HG03135 (cell line): ENCODE measurements at regions not wholly inside any gene's neighbourhood (a gene's known extent, or its start where the extent isn't known, plus 50 kb on each side); places are given as distances from the start of the nearest gene placed in this dataset.

Experiments used
- ATAC-seq: cut with Tn5 transposase; IDR thresholded peaks from one replicate; pipeline ENCODE4 v1.9.1; 2021; ENCODE audit warnings: mild to moderate bottlenecking, moderate library complexity; ENCODE audit not compliant: unreplicated experiment

- no peak for ATAC-seq
Observed at GRCh38 chr10:78549140-78549935, 515.7 kb downstream of the RPS24 start.

- ATAC-seq, result no peak
Observed at GRCh38 chr10:78550090-78550489, 516.4 kb downstream of the RPS24 start.

DNA sequence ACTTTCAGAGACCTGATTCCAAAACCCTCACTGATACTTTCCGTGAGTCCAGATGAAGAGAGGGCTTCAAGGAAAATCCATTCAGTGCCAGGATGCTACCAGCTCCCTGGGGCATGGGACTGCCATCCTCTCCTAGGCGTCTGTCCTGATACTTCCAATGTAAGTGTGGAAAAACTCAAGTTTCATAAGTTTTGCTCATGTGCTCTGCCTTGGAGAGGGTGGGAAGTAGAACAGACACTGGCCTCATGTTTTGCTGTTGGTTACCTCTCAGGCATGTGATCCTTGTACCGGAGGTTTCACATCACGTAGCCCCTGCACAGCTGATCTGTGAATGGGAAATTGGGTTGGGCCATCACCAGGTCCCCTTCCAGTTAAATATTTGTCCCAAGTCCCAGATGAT is 517.1 kb downstream of the RPS24 start:
- no peak for ATAC-seq

GRCh38 chr10:78551184-78552005 is 517.4 kb upstream of the ZMIZ1 start:
- no peak for ATAC-seq

DNA sequence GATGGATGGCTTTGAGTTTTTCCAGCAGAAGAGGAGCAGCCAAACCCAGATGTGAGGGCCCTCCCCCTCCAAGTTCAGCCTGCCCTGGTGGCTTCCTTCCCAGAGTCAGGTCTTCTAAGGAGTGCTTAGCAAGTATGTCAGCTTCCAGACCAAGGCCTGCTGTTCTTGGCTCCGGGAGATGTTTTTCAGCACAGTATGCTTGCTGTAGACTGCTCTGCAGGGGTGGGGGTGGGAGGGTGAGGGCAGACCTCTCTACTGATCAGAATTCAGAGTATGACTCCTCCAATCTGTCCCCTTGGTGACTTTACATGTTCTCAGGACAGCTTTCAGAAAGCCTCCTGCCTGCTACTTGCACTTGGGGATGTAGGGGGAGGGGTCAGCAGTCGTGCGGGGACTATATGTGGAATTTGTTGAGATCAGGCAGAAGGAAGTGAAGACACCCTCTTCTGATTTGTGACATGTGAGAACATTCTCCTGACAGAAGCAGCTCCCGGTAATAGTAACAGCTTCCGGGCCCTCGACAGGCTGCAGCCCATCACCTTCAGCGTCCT is 516.4 kb upstream of the ZMIZ1 start:
- no peak for ATAC-seq

- no peak for ATAC-seq
Observed at GRCh38 chr10:78553792-78554191, 515.0 kb upstream of the ZMIZ1 start.

- no peak for ATAC-seq
Observed at GRCh38 chr10:78555128-78555527, 513.6 kb upstream of the ZMIZ1 start.

GRCh38 chr10:78556705-78557432 is 511.9 kb upstream of the ZMIZ1 start:
- no peak for ATAC-seq

- ATAC-seq, result no peak
Observed at GRCh38 chr10:78557433-78557925, 511.3 kb upstream of the ZMIZ1 start.

GRCh38 chr10:78559661-78560340 is 509.0 kb upstream of the ZMIZ1 start:
- no peak for ATAC-seq

DNA sequence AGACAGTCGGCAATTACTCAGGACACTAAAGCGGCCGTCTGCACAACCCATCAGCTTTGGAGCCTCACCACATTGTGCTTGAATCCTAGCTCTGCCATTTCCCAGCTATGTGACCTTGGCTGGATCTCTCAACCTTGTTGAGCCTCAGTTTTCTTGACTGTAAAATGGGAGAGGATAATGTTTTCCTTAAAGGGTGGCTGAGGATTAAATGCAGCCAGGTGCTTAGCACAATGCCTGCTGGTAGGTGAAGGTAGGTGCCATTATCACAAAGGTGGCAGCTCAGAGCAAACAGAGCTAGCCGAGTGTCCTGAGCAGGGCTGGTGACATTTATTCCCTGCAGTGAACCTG is 508.5 kb upstream of the ZMIZ1 start:
- ATAC-seq, result no peak

GRCh38 chr10:78563314-78563713 is 505.5 kb upstream of the ZMIZ1 start:
- ATAC-seq, result no peak

DNA sequence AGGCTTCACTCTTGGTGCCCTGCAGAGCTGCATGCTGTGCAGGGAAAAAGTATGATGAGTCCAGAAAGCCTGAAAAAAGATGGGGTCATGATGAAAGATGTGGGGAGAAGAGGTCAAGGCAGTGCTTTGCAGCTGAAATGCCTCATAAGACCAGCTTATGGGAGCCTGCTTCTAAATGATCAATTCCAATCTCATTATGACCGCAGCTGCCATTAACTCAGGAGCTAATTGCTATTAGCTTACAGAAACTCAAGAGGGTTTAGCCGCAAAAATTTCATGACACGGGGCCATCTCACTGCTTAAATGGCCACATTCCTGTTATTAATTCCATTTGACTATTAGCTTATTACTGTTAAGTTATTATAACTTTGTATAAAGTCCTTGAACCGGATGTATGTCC is 502.9 kb upstream of the ZMIZ1 start:
- ATAC-seq, result no peak

DNA sequence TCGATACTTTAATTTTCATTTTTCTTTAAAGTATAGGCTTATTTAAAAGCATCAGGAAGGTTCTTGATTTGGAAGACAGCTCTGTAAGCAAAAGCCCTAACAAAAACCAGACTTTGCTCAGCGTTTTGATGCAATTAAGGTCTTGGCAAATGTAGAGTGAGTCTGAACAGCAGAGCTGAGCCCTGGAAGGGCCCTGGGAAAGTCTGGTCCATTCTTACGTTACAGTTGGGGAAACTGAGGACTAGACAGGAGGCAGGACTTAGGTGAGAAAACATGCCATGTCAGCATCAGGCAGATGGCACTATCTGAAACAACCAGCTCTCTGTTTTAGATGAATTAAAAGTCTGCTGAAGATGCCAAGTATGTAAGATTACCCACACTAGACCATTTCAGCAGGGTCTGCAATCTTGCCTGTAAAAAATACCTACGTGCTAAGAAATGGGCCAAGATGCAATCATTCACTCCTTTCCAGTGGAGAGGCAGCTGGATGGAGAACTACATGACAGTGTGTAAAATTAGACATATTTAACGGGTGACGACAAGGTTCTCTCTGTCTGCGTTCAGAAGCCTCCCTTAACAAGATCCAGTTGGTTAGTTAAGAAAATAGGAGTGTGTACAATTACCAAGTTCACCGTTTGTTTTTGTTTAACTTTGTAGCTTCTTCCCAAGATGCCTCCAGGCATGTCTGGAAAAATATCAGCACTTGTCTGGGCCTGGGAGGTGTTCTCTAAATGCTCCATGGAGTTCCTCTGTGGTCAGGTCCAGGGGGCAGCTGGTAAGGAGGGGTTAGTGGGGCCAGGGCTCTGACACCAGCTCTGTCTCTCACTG is 502.3 kb upstream of the ZMIZ1 start:
- ATAC-seq, result no peak

- no peak for ATAC-seq
Observed at GRCh38 chr10:78567680-78568455, 500.9 kb upstream of the ZMIZ1 start.

GRCh38 chr10:78568620-78569019 is 500.1 kb upstream of the ZMIZ1 start:
- ATAC-seq, result no peak

DNA sequence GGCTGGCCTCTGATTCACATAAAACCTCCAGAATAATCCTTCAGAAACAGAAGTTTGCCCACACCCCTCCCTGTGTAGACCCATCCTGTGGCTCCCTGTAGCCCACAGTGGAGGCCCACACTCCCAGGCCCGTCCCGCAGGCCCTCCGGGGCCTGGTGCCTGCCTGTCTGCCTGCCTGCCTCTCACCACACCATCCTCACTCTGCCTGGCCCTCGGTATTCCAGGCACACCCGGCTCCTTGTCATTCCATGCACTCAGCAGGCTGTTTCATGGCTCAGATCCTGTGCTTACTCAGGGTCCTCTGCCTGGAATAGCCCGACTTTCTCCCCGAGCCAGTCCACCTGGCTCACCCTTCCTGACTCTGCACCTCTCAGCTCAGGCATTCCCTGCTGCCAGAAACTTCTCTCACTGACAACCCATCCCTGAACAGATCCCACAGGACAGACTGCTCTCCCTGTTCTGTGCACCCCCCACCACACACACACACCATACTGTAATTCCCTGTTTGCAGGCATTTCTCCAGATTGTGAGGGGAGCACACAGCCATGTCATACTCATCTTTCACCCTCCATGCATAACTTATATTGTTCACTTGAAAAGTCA is 498.0 kb upstream of the ZMIZ1 start:
- ATAC-seq, result no peak

DNA sequence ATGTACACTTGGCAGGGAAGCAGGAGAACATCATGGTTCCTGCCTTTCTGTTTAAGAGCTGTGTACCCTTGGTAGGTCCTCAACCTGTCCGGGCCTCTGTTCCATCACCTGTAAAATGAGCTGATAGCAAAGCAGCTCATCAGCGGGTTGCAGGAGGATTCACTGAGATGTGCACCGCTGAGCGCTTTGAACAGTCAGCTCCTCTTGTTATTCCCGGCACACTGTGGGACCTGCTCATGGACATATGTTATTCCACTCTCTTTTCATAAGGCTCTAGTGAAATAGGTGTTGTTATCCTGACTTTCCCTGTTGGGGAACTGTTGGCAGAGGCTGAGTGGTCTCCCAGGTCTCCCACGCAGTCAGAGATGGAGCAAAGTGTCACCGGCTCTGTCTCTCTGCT is 497.5 kb upstream of the ZMIZ1 start:
- no peak for ATAC-seq

- ATAC-seq, result no peak
Observed at GRCh38 chr10:78571891-78572290, 496.9 kb upstream of the ZMIZ1 start.
